SK-N-SH (cell line): ENCODE measurements at regions not wholly inside any gene's neighbourhood (a gene's known extent, or its start where the extent isn't known, plus 50 kb on each side); places are given as distances from the start of the nearest gene placed in this dataset.

Experiments used
- CTCF ChIA-PET: fragments of 300-600, 350-600 bp; formaldehyde crosslinking; extraction: SDS; loops from one replicate; lab custom pipeline; 2021; lab: Yijun Ruan, JAX
- POLR2A ChIA-PET: fragments of 350-600 bp; sonication (Branson Sonifier 250); formaldehyde crosslinking; extraction: SDS; loops from one replicate; lab custom pipeline; 2020; ENCODE audit warnings: antibody characterized with exemption, inconsistent platforms; lab: Yijun Ruan, JAX
- DNase-seq: peaks from one replicate; pipeline ENCODE4 v3.0.0; 2012
- H2AFZ ChIP-seq: fragments of 200-600 bp; sonication (generic); 2 replicates; pipeline ENCODE4 v1.8.1; 2016; ENCODE audit warnings: antibody characterized with exemption, mild to moderate bottlenecking, low read depth
- H3F3A ChIP-seq: fragments of 200-600 bp; sonication (generic); replicated peaks from 2 replicates; pipeline ENCODE3; 2016; ENCODE audit warnings: antibody characterized with exemption, mild to moderate bottlenecking; ENCODE audit not compliant: insufficient read depth
- H3K27ac ChIP-seq, 2 experiments: fragments of 200-500 bp in 1 of 2; fragments of 200-600 bp in 1 of 2; sonication (Bioruptor generic) in 1 of 2; sonication (generic), shearing (Covaris generic) in 1 of 2; 2 replicates each; pipeline versions ENCODE4 v1.5.1 to v1.6.1; 2014 to 2016; ENCODE audit warnings: low read depth in 2 of 2, inconsistent platforms in 1 of 2, low read length in 1 of 2, mild to moderate bottlenecking in 1 of 2, mixed read lengths in 1 of 2
- H3K27me3 ChIP-seq: fragments of 200-600 bp; sonication (generic), shearing (Covaris generic); 2 replicates; pipeline ENCODE4 v1.6.1; 2016; ENCODE audit warnings: mixed run types; ENCODE audit not compliant: insufficient read depth
- H3K36me3 ChIP-seq, 2 experiments: fragments of 200-500 bp in 1 of 2; fragments of 200-600 bp in 1 of 2; sonication (Bioruptor generic) in 1 of 2; sonication (generic) in 1 of 2; replicated peaks in 1 of 2; 2 replicates each; pipeline versions ENCODE3 to v1.5.1; 2014 to 2016; ENCODE audit warnings: low read length in 1 of 2, mild to moderate bottlenecking in 1 of 2; ENCODE audit not compliant: insufficient read depth in 2 of 2, control insufficient read depth in 1 of 2
- H3K4me1 ChIP-seq, 2 experiments: fragments of 200-500 bp in 1 of 2; fragments of 200-600 bp in 1 of 2; sonication (Bioruptor generic) in 1 of 2; sonication (generic), shearing (Covaris generic) in 1 of 2; 2 replicates each; pipeline versions ENCODE4 v1.5.1 to v1.6.1; 2014 to 2016; ENCODE audit warnings: low read depth in 1 of 2, low read length in 1 of 2, mixed run types in 1 of 2; ENCODE audit not compliant: insufficient read depth in 2 of 2, control insufficient read depth in 1 of 2
- H3K4me2 ChIP-seq: fragments of 200-600 bp; sonication (generic), shearing (Covaris generic); 2 replicates; pipeline ENCODE4 v1.6.1; 2017; ENCODE audit warnings: mixed run types
- H3K4me3 ChIP-seq, 2 experiments: fragments of 200-500 bp in 1 of 2; fragments of 200-600 bp in 1 of 2; sonication (Bioruptor generic) in 1 of 2; sonication (generic), shearing (Covaris generic) in 1 of 2; 2 replicates each; pipeline versions ENCODE4 v1.5.1 to v1.8.1; 2014 to 2016; ENCODE audit warnings: low read depth in 2 of 2, inconsistent platforms in 1 of 2, low read length in 1 of 2, mild to moderate bottlenecking in 1 of 2, mixed read lengths in 1 of 2, moderate library complexity in 1 of 2
- H3K79me2 ChIP-seq: fragments of 200-600 bp; sonication (generic); 2 replicates; pipeline ENCODE4 v1.8.1; 2017; ENCODE audit warnings: mild to moderate bottlenecking; ENCODE audit not compliant: insufficient read depth
- H3K9ac ChIP-seq: fragments of 200-600 bp; sonication (generic); 2 replicates; pipeline ENCODE4 v1.6.1; 2017; ENCODE audit warnings: mixed run types
- H3K9me2 ChIP-seq: fragments of 200-600 bp; sonication (generic); 2 replicates; pipeline ENCODE4 v1.6.1; 2017; ENCODE audit warnings: mixed run types
- H3K9me3 ChIP-seq: fragments of 200-600 bp; sonication (generic); 2 replicates; pipeline ENCODE4 v1.6.1; 2017; ENCODE audit warnings: mixed run types, mild to moderate bottlenecking, moderate library complexity
- H4K20me1 ChIP-seq: fragments of 200-600 bp; sonication (generic); 2 replicates; pipeline ENCODE4 v1.6.1; 2017; ENCODE audit warnings: mild to moderate bottlenecking, mixed run types; ENCODE audit not compliant: insufficient read depth
- CHD2 ChIP-seq: fragments of 150-350 bp; IDR thresholded peaks from 2 replicates; pipeline ENCODE4 v1.6.1; 2018; ENCODE audit warnings: low read length; ENCODE audit not compliant: partially characterized antibody
- FOSL2 ChIP-seq: IDR thresholded peaks from 2 replicates; pipeline ENCODE4 v1.4.0; 2012; ENCODE audit warnings: low read depth, mild to moderate bottlenecking, moderate library complexity, borderline replicate concordance
- FOXM1 ChIP-seq: IDR thresholded peaks from 2 replicates; pipeline ENCODE4 v1.4.0; 2012; ENCODE audit warnings: low read depth, mild to moderate bottlenecking
- RCOR1 ChIP-seq: fragments of 150-350 bp; IDR thresholded peaks from 2 replicates; pipeline ENCODE4 v1.6.1; 2017; ENCODE audit warnings: antibody characterized with exemption, low read length
- RFX5 ChIP-seq: IDR thresholded peaks from 2 replicates; pipeline ENCODE4 v1.6.1; 2012; ENCODE audit warnings: mild to moderate bottlenecking, improper control_type of control experiment, low read length
- SMC3 ChIP-seq: IDR thresholded peaks from 2 replicates; pipeline ENCODE4 v1.6.1; 2012; ENCODE audit warnings: low read depth, low read length, improper control_type of control experiment
- TAF1 ChIP-seq: IDR thresholded peaks from 2 replicates; pipeline ENCODE4 v1.6.1; 2012; ENCODE audit warnings: low read depth, mild to moderate bottlenecking, low read length, moderate library complexity, borderline replicate concordance
- TCF12 ChIP-seq: IDR thresholded peaks from 2 replicates; pipeline ENCODE4 v1.4.0; 2012
- WGBS: methylation state at CpG from one replicate; pipeline ENCODE4 v1.1.6; 2017; ENCODE audit warnings: low lambda C conversion rate; 5-methylcytosine and 5-hydroxymethylcytosine counted together
- TF ChIP-seq, protein P1 (sequence below): IDR thresholded peaks from 2 replicates; pipeline ENCODE4 v1.4.0; 2012; ENCODE audit warnings: low read depth, borderline replicate concordance
- TF ChIP-seq, protein P2 (sequence below): IDR thresholded peaks from 2 replicates; pipeline ENCODE4 v1.4.0; 2012; ENCODE audit warnings: low read depth, borderline replicate concordance
- TF ChIP-seq, protein P3 (sequence below): IDR thresholded peaks from 2 replicates; pipeline ENCODE4; 2012
- TF ChIP-seq, protein P4 (sequence below): fragments of 200-600 bp; sonication (generic); IDR thresholded peaks from 2 replicates; pipeline ENCODE4 v1.6.1; 2017; ENCODE audit warnings: antibody characterized with exemption, mild to moderate bottlenecking, moderate library complexity
- TF ChIP-seq, protein P5 (sequence below): IDR thresholded peaks from 2 replicates; pipeline ENCODE4 v1.4.0; 2012; ENCODE audit warnings: low read depth
- TF ChIP-seq, protein P6 (sequence below): fragments of 150-350 bp; IDR thresholded peaks from 2 replicates; pipeline ENCODE4 v1.6.1; 2017; ENCODE audit warnings: antibody characterized with exemption, low read length, low read depth, borderline replicate concordance

DNA sequence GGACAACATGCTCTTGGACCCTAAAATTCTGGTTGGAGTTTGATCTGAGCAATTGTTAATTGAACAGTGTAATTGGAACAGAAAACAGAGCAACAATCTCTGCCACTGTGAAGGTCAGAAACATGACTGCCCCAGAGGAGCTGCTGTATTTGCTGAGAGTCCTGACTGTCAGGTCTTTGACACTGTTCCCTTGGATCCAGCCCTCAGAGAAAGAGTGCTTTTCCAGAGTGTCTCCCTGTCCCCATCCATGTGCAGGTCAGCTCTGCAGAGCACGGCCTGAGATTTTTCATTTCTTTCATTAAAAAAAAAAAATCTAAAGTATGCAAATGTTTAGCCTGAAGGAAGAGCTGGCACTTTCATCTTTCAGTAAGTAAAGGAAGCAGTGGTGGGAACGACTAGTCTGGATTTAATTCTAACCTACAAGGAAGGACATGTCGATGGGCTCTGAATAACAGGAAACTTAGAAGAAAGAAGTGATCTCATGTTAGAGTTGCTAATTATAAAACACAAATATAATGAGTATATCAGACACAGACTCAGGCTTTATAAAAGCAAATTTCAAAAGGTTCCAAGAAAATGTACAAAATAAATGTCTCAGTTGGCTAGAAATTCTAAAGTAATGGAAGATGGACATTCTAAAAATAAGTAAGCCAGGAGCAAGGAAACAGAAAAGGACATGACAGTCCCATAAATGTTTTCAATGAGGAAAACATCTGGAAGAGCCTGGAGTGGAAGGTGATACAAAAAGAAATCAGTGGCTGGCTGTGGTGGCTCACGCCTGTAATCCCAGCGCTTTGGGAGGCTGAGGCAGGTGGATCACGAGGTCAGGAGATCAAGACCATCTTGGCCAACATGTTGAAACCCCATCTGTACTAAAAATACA, 876.5 kb downstream of the EPHA4 start (continued):
- TF ChIP-seq, protein P1, sequence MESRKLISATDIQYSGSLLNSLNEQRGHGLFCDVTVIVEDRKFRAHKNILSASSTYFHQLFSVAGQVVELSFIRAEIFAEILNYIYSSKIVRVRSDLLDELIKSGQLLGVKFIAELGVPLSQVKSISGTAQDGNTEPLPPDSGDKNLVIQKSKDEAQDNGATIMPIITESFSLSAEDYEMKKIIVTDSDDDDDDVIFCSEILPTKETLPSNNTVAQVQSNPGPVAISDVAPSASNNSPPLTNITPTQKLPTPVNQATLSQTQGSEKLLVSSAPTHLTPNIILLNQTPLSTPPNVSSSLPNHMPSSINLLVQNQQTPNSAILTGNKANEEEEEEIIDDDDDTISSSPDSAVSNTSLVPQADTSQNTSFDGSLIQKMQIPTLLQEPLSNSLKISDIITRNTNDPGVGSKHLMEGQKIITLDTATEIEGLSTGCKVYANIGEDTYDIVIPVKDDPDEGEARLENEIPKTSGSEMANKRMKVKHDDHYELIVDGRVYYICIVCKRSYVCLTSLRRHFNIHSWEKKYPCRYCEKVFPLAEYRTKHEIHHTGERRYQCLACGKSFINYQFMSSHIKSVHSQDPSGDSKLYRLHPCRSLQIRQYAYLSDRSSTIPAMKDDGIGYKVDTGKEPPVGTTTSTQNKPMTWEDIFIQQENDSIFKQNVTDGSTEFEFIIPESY: no peak
- TF ChIP-seq TCF12 (no peak), TAF1 (no peak)

DNA sequence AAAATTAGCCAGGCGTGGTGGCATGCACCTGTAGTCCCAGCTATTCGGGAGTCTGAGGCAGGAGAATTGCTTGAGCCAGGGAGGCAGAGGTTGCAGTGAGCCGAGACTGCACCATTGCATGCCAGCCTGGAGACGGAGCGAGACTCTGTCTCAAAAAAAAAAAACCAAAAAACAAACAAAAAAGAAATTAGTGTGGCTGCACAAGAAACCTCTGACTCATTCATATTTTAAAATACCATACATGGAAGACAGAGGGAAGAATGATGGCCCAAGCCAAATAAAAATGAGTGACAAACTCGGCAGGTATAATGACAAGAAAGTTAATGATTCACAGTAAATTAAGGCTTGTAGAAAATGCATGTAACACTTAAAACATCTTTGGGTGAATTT, 875.8 kb downstream of the EPHA4 start:
- WGBS: 3% methylated on average over 6 of the region's 6 CpGs
- Histone ChIP-seq H3K36me3 (no peaks in the 10 kb centered on the region), H4K20me1 (no peaks in the 10 kb centered on the region), H3K4me3 (no peak overlapping the region), H3F3A (no peaks in the 10 kb centered on the region), H3K4me2 (no peak overlapping the region), H3K79me2 (no peaks in the 10 kb centered on the region), H3K9me2 (no peaks in the 10 kb centered on the region), H3K9me3 (no peaks in the 10 kb centered on the region), H2AFZ (no peak overlapping the region), H3K27ac (no peak overlapping the region), H3K9ac (no peak overlapping the region), H3K4me1 (no peaks in the 10 kb centered on the region), H3K27me3 (no peaks in the 10 kb centered on the region)
- CTCF ChIA-PET: no interaction called here
- POLR2A ChIA-PET: no interaction called here
- DNase-seq: no peak
- TF ChIP-seq, protein P2, sequence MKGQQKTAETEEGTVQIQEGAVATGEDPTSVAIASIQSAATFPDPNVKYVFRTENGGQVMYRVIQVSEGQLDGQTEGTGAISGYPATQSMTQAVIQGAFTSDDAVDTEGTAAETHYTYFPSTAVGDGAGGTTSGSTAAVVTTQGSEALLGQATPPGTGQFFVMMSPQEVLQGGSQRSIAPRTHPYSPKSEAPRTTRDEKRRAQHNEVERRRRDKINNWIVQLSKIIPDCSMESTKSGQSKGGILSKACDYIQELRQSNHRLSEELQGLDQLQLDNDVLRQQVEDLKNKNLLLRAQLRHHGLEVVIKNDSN: no peak
- TF ChIP-seq SMC3 (no peak), CHD2 (no peak), RFX5 (no peak), RCOR1 (no peak), FOXM1 (no peak), FOSL2 (no peak), TCF12 (no peak), TAF1 (no peak)
- TF ChIP-seq, protein P3, sequence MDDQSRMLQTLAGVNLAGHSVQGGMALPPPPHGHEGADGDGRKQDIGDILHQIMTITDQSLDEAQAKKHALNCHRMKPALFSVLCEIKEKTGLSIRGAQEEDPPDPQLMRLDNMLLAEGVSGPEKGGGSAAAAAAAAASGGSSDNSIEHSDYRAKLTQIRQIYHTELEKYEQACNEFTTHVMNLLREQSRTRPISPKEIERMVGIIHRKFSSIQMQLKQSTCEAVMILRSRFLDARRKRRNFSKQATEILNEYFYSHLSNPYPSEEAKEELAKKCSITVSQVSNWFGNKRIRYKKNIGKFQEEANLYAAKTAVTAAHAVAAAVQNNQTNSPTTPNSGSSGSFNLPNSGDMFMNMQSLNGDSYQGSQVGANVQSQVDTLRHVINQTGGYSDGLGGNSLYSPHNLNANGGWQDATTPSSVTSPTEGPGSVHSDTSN: no peak
- TF ChIP-seq, protein P1: no peak
- TF ChIP-seq, protein P4, sequence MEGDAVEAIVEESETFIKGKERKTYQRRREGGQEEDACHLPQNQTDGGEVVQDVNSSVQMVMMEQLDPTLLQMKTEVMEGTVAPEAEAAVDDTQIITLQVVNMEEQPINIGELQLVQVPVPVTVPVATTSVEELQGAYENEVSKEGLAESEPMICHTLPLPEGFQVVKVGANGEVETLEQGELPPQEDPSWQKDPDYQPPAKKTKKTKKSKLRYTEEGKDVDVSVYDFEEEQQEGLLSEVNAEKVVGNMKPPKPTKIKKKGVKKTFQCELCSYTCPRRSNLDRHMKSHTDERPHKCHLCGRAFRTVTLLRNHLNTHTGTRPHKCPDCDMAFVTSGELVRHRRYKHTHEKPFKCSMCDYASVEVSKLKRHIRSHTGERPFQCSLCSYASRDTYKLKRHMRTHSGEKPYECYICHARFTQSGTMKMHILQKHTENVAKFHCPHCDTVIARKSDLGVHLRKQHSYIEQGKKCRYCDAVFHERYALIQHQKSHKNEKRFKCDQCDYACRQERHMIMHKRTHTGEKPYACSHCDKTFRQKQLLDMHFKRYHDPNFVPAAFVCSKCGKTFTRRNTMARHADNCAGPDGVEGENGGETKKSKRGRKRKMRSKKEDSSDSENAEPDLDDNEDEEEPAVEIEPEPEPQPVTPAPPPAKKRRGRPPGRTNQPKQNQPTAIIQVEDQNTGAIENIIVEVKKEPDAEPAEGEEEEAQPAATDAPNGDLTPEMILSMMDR: no peak
- TF ChIP-seq, protein P5, sequence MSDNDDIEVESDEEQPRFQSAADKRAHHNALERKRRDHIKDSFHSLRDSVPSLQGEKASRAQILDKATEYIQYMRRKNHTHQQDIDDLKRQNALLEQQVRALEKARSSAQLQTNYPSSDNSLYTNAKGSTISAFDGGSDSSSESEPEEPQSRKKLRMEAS: no peak
- TF ChIP-seq, protein P6, sequence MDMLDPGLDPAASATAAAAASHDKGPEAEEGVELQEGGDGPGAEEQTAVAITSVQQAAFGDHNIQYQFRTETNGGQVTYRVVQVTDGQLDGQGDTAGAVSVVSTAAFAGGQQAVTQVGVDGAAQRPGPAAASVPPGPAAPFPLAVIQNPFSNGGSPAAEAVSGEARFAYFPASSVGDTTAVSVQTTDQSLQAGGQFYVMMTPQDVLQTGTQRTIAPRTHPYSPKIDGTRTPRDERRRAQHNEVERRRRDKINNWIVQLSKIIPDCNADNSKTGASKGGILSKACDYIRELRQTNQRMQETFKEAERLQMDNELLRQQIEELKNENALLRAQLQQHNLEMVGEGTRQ: no peak
